AG10803 (cell line): ENCODE measurements at regions not wholly inside any gene's neighbourhood (a gene's known extent, or its start where the extent isn't known, plus 50 kb on each side); places are given as distances from the start of the nearest gene placed in this dataset.
A peak's percentile ranks its signal among the peaks of the same experiment; 100 is the strongest.

Experiments
- DNase-seq: peaks from one replicate; pipeline ENCODE4 v3.0.0; 2010; ENCODE audit warnings: low read depth
- H3K4me3 ChIP-seq: 2 replicates; pipeline ENCODE4 v1.5.1; 2011; ENCODE audit warnings: mild to moderate bottlenecking, low read length, control low read depth
- TF ChIP-seq, protein P1 (sequence below): conservative IDR thresholded peaks from 2 replicates; pipeline ENCODE4 v1.5.1; 2011; ENCODE audit warnings: mild to moderate bottlenecking, low read length, control low read depth, inconsistent platforms

DNA sequence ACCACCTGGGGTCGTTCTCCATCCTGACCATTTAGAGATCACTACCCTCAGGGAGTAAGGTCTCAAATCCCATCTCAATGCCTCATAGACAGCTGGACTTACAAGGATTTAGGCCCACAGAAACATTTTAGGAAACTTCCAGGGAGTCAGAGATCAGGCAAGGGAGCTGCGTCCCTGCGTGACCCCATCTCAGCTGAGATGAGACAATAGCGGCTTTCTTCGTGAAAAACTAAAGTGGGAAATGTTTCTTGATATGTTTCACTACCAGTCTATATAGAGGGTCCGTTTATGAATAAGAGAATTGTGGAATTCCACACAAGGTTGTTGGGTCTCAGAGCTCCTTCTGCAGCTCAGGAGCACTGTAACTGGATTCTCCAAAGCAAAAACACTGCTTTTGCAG, 105.1 kb downstream of the VCPKMT start:
- no peak for DNase-seq
- no peak overlapping the region for H3K4me3 ChIP-seq
- TF ChIP-seq, protein P1, sequence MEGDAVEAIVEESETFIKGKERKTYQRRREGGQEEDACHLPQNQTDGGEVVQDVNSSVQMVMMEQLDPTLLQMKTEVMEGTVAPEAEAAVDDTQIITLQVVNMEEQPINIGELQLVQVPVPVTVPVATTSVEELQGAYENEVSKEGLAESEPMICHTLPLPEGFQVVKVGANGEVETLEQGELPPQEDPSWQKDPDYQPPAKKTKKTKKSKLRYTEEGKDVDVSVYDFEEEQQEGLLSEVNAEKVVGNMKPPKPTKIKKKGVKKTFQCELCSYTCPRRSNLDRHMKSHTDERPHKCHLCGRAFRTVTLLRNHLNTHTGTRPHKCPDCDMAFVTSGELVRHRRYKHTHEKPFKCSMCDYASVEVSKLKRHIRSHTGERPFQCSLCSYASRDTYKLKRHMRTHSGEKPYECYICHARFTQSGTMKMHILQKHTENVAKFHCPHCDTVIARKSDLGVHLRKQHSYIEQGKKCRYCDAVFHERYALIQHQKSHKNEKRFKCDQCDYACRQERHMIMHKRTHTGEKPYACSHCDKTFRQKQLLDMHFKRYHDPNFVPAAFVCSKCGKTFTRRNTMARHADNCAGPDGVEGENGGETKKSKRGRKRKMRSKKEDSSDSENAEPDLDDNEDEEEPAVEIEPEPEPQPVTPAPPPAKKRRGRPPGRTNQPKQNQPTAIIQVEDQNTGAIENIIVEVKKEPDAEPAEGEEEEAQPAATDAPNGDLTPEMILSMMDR = no peak

DNA sequence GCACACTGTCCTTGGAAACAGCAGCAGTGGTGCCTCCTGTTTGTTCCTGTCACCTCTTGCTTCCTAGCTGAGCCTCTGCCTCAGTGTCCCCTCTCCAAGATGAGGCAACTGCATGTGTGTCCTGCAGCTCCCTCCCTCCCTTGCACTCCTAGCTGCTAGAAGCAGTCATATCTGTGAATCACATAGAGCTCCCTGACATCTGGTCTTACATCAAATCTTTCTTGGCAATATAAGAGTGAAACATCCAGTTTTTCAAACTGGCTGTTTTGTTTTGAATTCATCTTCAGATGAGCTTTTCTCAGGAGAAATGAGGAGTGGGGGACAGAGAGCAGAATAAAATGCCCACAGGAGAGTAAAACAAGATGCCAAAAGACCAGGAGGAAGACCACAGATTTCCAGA, 103.7 kb downstream of the VCPKMT start:
- H3K4me3 ChIP-seq = no peak overlapping the region
- TF ChIP-seq, protein P1 = 0 out of 2 replicates have a peak, but pooled peaks have one; percentile 11
- peak; percentile 79 for DNase-seq

DNA sequence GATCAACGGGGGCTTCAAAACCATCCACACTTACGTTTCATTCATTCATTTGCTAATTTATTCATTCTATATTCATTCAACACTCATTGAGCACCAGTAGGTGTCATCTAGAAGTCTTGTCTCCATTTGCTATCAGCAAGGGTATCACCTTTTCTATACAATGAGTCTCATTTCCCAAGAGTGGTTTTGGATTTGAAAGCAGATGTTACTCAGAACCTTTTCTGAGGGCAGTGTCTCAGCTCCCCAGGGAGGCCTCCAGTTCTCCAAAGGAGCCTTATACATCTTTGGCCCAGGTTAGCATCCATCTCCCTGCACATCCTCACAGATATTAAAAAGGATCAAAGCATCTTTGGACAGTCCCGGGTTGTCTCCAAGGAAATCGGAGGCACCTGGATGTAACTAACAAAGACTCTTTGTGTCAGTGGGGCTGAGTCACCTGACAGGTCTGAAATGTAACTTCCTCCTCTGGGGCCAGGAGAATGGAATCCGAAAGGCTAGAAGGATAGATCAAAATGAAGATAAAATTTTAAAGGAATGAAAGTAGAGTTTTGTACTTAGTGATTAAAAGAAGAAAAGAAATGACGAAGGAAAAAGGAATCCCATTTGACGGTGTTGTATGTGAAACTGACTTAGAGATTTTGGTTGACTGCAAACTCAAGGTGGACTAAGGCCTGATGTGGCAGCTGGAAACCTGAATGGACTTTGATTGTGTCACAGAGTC, 103.0 kb downstream of the VCPKMT start:
- H3K4me3 ChIP-seq = no peak overlapping the region
- no peak for DNase-seq
- TF ChIP-seq, protein P1 = no peak

DNA sequence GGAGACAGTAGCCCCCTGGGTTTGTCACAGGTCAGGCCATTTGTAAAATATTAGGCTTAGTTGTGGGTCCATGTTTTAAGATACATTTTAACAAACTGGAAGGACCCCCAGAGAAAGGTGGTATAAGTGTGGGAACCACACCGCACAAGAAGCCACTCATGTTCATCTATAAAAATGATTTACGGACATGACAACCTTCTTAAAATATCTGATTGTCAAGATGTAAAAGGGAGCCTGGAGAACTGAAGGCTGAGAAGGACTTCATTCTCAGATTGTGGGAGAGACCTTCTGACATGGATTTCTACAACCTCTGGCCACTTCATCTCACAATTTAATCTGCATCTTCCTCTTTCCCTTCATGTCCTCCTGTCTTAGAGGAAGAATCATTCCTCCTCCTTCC, 102.4 kb downstream of the VCPKMT start:
- TF ChIP-seq, protein P1 = no peak
- no peak for DNase-seq
- no peak overlapping the region for H3K4me3 ChIP-seq

DNA sequence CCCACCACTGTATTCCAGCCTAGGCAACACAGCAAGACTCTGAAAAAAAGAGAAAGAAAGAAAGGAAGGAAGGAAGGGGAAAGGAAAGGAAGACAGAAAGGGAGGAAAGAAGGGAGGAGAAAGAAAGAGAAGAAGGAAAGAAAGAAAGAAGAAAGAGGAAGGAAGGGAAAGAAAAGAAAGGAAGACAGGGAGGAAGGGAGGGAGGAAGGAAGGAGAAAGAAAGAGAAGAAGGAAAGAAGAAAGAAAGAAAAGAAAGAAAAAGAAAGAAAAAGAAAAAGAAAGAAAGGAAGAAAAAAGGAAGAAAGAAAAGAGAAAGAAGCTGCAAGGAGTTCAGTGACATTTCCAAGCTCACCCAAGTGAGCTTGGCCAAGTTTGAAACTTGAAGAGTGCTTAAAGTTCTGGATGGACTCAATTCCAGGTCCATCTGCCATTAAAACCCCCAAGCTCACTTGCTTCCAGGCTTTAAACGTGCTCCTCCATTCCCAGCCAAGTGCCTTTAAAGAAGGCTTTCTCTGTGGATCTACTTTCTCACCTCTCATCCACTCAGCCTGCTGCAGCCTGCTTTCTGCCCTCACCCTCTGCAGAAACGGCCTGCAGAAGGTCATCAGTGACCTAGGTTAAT, 101.5 kb downstream of the VCPKMT start:
- no peak for DNase-seq
- H3K4me3 ChIP-seq = no peak overlapping the region
- TF ChIP-seq, protein P1 = no peak

DNA sequence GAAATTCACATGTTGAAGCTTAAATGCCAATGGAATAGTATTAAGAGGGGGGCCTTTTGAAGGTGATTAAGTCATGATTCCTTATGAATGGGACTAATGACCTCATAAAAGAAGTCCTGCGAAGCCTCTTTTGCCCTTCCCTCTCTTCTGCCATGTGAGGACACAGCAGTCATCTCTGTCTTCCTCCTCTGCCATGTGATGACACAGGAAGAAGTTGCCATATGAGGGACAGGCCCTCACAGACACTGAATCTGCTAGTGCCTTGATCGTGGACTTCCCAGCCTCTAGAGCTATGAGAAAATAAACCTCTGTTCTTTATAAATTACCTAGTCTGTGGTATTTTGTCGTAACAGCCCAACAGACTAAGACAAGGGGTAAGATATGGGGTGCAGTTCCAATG, 100.7 kb downstream of the VCPKMT start:
- no peak overlapping the region for H3K4me3 ChIP-seq
- DNase-seq = no peak
- TF ChIP-seq, protein P1 = no peak

DNA sequence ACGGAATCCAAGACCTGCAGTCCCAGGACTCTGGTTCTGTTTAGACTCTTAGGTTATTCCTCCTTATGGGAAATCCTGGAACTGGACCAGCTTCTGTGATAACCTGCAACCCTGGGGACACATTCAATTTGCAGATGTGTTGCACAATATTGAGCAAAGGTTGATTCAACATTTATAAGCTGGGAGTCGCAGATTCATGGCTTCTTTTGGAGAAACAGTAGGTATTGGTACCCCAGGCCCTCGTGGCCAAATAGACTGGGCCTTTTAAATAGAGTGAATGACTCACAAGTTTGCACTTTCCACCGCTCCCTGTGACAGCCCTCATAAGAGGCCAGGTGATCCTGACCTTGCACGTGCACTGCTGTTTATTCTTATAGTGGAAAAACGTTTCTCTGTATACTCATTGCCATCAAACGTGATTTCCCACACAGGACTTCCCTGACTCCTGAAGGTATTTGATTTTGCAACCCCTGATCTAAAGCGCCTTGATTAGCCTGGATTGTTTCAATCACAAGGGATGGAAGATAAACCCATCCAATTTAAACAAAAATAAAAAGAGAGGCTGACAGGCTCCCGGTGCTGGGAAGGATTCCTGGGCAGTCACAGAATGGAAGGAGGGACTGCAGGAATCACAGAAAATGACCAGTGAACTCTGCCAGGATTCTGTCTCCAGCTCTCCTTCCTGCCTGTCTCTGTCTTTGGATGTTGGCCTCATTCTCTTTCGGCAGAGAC, 98.0 kb downstream of the VCPKMT start:
- peak; percentile 43 for DNase-seq
- TF ChIP-seq, protein P1 = no peak
- H3K4me3 ChIP-seq = no peak overlapping the region
